ENCODE measurements at regions not wholly inside any gene's neighbourhood (a gene's known extent, or its start where the extent isn't known, plus 50 kb on each side); places are given as distances from the start of the nearest gene placed in this dataset.

GRCh38 chr18:9008709-9009635, 93.5 kb upstream of the NDUFV2 start:
- H3K27me3 ChIP-seq = no peaks in the 10 kb centered on the region
- DNase-seq (ENCODE audit: low read depth in 1 of 2, low spot score in 1 of 2) = no peak
- no peaks in the 10 kb centered on the region for H3K4me1 ChIP-seq (ENCODE audit: low read depth)
- no peak overlapping the region for H3K27ac ChIP-seq
- TF ChIP-seq, protein P1, sequence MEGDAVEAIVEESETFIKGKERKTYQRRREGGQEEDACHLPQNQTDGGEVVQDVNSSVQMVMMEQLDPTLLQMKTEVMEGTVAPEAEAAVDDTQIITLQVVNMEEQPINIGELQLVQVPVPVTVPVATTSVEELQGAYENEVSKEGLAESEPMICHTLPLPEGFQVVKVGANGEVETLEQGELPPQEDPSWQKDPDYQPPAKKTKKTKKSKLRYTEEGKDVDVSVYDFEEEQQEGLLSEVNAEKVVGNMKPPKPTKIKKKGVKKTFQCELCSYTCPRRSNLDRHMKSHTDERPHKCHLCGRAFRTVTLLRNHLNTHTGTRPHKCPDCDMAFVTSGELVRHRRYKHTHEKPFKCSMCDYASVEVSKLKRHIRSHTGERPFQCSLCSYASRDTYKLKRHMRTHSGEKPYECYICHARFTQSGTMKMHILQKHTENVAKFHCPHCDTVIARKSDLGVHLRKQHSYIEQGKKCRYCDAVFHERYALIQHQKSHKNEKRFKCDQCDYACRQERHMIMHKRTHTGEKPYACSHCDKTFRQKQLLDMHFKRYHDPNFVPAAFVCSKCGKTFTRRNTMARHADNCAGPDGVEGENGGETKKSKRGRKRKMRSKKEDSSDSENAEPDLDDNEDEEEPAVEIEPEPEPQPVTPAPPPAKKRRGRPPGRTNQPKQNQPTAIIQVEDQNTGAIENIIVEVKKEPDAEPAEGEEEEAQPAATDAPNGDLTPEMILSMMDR (IDR thresholded peaks at IDR 0.05; ENCODE audit: low read depth, low read length) = no peak
- H3K9me3 ChIP-seq (ENCODE audit: low read depth) = no peaks in the 10 kb centered on the region
- no peaks in the 10 kb centered on the region for H3K36me3 ChIP-seq
- H3K4me3 ChIP-seq = no peak overlapping the region

GRCh38 chr18:9009703-9010488, 92.6 kb upstream of the NDUFV2 start:
- TF ChIP-seq, protein P1 (IDR thresholded peaks at IDR 0.05; ENCODE audit: low read depth, low read length) = no peak
- Histone ChIP-seq H3K9me3 (ENCODE audit: low read depth) (no peaks in the 10 kb centered on the region), H3K4me1 (ENCODE audit: low read depth) (no peaks in the 10 kb centered on the region), H3K36me3 (no peaks in the 10 kb centered on the region), H3K4me3 (no peak overlapping the region), H3K27me3 (no peaks in the 10 kb centered on the region), H3K27ac (no peak overlapping the region)
- no peak for DNase-seq (ENCODE audit: low read depth in 1 of 2, low spot score in 1 of 2)

GRCh38 chr18:9011431-9011830, 91.1 kb upstream of the NDUFV2 start:
- no peaks in the 10 kb centered on the region for H3K36me3 ChIP-seq
- TF ChIP-seq, protein P1 (IDR thresholded peaks at IDR 0.05; ENCODE audit: low read depth, low read length) = no peak
- H3K9me3 ChIP-seq (ENCODE audit: low read depth) = no peaks in the 10 kb centered on the region
- H3K4me3 ChIP-seq = no peak overlapping the region
- no peaks in the 10 kb centered on the region for H3K4me1 ChIP-seq (ENCODE audit: low read depth)
- DNase-seq (ENCODE audit: low read depth in 1 of 2, low spot score in 1 of 2) = no peak
- no peak overlapping the region for H3K27ac ChIP-seq
- no peaks in the 10 kb centered on the region for H3K27me3 ChIP-seq

- TF ChIP-seq, protein P1 (IDR thresholded peaks at IDR 0.05; ENCODE audit: low read depth, low read length) = no peak
- DNase-seq (ENCODE audit: low read depth in 1 of 2, low spot score in 1 of 2) = no peak
- no peaks in the 10 kb centered on the region for H3K36me3 ChIP-seq
- no peak overlapping the region for H3K4me3 ChIP-seq
- H3K9me3 ChIP-seq (ENCODE audit: low read depth) = no peaks in the 10 kb centered on the region
- no peaks in the 10 kb centered on the region for H3K27me3 ChIP-seq
- no peaks in the 10 kb centered on the region for H3K4me1 ChIP-seq (ENCODE audit: low read depth)
- no peak overlapping the region for H3K27ac ChIP-seq
Measured at GRCh38 chr18:9013926-9014373, 88.5 kb upstream of the NDUFV2 start.

DNA sequence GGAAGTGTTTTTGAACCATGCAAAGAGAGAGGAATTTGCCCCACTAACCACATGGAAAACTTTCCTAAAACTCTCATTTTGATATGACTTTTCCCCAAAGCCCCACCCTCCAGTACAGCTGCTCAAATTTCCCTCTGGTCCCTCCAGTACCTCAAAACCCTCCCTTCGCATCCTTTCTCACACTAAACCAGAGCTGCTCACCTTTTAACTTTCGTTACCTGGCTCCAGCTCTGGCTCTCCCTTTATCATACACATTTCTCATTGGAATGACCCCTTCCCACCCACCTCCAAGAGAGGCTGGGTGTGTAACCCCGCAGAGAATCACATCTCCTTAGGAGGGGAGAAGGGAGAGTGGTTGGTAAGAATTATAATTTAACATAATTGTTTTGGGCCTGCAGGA, 86.8 kb upstream of the NDUFV2 start:
- no peaks in the 10 kb centered on the region for H3K36me3 ChIP-seq
- no peak overlapping the region for H3K4me3 ChIP-seq
- H3K9me3 ChIP-seq (ENCODE audit: low read depth) = no peaks in the 10 kb centered on the region
- no peak for DNase-seq (ENCODE audit: low read depth in 1 of 2, low spot score in 1 of 2)
- no peak overlapping the region for H3K27ac ChIP-seq
- H3K4me1 ChIP-seq (ENCODE audit: low read depth) = no peaks in the 10 kb centered on the region
- H3K27me3 ChIP-seq = no peaks in the 10 kb centered on the region
- TF ChIP-seq, protein P1 (IDR thresholded peaks at IDR 0.05; ENCODE audit: low read depth, low read length) = no peak
